ACHN (cell line): ENCODE measurements at regions not wholly inside any gene's neighbourhood (a gene's known extent, or its start where the extent isn't known, plus 50 kb on each side); places are given as distances from the start of the nearest gene placed in this dataset.

Experiments
- DNase-seq: peaks from one replicate; pipeline ENCODE4 v3.0.0-alpha.2; 2015
- in situ Hi-C: cut with HindIII; loops from 2 replicates; pipeline ENCODE4 v1.10.0; 2017; ENCODE audit warnings: low sequenced_read_pairs, low pct_ligation_motif_present, low pct_unique_long_range_greater_than_20kb

- in situ Hi-C loops = no loop called here
- no peak for DNase-seq
These were observed 233.7 kb downstream of the FOXA2 start for GRCh38 chr20:22350624-22351023.

GRCh38 chr20:22348010-22348409 lies 236.4 kb downstream of the FOXA2 start:
- in situ Hi-C loops = loop anchor here (25.0 kb wide), 1 partner anchor 339 kb away; no protein-coding TSS in a partner anchor
- DNase-seq = no peak

DNA sequence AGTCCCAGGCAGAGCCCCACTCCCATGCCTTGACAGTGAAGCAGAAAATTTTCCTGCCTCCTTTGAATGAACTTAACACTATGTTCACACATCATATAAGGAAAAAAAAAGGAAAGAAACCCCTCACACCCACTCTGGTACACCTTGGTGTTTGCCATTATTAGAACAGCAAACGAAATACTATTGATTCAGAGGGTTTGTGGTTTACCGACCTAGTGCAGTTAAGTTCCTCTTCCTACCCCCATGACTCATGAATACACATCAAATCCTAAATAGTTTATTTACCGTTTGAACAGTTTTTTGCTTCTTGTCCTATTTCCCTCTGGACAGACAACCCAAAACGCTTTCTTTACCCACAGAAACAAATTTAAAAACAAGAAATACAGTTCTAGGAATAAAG lies 237.7 kb downstream of the FOXA2 start:
- DNase-seq = no peak
- in situ Hi-C loops = loop anchor here (25.0 kb wide), 1 partner anchor 341 kb away; no protein-coding TSS in a partner anchor

DNA sequence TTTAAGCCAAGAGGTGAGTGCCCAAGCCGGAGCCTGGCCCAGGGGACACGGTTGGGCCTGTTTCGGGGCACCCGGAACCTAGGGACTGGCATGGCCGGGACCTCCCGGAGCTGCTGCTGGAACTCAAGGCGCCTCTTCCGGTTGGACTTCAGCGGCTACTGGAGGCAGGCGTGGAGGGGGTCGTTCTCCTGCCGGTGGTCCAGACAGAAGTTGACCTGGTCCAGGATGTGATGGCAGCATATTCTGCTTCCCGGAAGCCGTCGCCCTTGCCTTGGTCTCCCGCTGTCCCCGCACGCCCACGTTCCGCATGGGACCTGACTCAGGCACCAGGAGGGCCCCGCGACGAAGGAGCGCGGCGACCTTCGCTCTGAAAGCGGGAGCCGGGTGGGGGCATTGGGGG lies 240.8 kb downstream of the FOXA2 start:
- no peak for DNase-seq
- in situ Hi-C loops = loop anchor here (25.0 kb wide), 1 partner anchor 344 kb away; no protein-coding TSS in a partner anchor

DNA sequence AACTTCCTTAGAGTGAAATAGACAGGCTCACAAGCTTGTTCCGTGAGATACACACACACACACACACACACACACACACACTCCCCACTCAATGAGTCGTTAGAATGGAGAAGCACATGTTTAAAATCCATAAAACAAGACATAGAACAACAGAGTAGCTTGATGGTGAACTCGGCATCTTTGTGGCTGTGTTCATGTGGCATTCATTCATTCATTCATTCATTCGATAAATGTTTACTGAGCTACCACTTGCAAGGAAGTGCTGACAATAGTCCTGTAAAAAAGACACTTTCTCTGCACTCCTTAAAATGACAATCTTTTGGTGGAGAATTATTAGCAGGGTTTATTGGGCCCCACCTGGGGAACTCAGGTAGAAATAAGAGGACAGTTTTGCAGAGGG lies 242.0 kb downstream of the FOXA2 start:
- in situ Hi-C loops = loop anchor here (25.0 kb wide), 1 partner anchor 345 kb away; no protein-coding TSS in a partner anchor
- no peak for DNase-seq

DNA sequence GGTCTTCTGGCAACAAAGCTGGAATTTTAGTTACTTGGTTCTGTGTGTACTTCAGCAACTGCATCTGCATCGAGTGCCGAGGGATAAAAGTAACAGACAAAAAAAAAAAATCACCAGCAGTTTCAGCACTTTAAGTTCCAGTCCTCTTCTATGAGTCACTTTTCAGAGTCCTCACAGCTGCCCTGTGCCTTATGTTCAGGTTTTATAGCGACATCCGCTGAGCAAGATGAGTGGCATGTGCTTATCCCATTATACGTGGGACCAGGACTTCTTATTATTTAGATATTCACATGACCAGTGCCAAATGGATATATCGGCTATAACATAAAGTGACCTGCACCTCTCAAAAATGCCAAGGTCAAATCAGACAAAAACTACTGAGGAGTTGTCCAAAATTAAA lies 242.9 kb downstream of the FOXA2 start:
- in situ Hi-C loops = loop anchor here (25.0 kb wide), 1 partner anchor 346 kb away; no protein-coding TSS in a partner anchor
- no peak for DNase-seq

GRCh38 chr20:22339946-22340345 lies 244.4 kb downstream of the FOXA2 start:
- in situ Hi-C loops = loop anchor here (25.0 kb wide), 1 partner anchor 347 kb away; no protein-coding TSS in a partner anchor
- no peak for DNase-seq

GRCh38 chr20:22339091-22339881 lies 245.1 kb downstream of the FOXA2 start:
- in situ Hi-C loops = loop anchor here (25.0 kb wide), 1 partner anchor 348 kb away; no protein-coding TSS in a partner anchor
- DNase-seq = peak; percentile 64

DNA sequence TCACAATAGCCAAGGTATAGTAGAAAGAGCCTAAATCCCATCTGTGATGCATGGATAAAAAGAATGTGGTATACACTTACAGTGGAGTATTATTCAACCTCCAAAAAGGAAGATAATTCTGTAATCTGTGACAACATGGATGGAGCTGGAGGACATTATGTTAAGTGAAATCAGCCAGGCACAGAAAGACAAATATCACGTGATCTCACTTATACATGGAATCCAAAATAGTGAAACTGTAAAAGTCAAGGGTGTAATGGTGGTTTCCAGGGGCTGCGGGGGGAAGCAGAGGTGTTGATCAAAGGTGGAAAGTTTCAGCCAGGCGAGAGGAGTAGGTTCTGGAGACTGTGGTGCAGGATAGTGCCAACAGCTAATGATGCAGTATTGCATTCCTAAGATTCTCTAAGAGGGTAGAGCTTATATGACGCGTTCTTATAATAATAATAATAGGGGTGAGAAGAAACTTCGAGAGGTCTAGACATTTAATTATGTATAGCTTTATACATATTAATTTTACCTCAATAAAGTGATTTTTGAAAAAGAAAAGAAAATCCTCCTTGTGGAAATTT lies 246.1 kb downstream of the FOXA2 start:
- in situ Hi-C loops = loop anchor here (25.0 kb wide), 1 partner anchor 349 kb away; no protein-coding TSS in a partner anchor
- DNase-seq = no peak

DNA sequence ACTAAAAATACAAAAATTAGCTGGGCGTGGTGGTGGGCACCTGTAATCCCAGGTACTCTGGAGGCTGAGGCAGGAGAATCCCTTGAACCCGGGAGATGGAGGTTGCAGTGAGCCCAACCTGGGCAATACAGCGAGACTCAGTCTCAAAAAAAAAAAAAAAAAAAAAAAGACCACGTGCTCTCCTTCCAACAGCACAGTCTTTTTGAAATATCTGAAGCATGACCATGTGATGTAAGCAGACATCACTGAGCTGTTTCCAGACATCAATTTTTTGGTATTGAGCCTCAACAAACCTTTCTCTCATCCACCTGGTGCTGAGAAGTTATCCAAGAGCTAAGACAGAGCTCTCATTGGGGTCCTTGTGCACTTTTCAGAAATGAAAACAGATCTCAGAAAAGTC lies 249.2 kb downstream of the FOXA2 start:
- DNase-seq = no peak

GRCh38 chr20:22333885-22334545 lies 250.4 kb downstream of the FOXA2 start:
- DNase-seq = peak; percentile 55
- in situ Hi-C loops = loop anchor here (25.0 kb wide), 1 partner anchor 353 kb away; no protein-coding TSS in a partner anchor

More for the DNA sequence above, 249.2 kb downstream of the FOXA2 start:
- in situ Hi-C loops = loop anchor here (25.0 kb wide), 1 partner anchor 352 kb away; no protein-coding TSS in a partner anchor

DNA sequence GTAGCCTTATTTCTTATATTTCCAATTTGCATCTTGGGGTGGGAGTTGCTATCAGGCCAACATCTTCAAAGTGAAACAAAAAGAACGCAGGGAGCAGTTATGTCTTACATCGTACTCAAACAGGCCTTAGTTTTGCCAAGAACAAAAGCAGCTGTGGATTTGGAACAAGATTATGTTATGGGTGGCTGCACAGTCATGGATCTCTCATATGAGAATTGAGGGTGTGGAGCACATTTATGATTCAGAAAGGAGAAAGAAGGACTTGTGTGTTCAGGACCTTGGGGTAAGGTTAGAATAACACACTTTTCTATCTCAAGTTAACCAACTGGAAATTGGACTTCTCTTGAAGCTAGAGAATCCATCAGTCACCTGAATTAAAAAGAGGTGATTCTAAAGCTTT lies 259.9 kb downstream of the FOXA2 start:
- in situ Hi-C loops = no loop called here

DNA sequence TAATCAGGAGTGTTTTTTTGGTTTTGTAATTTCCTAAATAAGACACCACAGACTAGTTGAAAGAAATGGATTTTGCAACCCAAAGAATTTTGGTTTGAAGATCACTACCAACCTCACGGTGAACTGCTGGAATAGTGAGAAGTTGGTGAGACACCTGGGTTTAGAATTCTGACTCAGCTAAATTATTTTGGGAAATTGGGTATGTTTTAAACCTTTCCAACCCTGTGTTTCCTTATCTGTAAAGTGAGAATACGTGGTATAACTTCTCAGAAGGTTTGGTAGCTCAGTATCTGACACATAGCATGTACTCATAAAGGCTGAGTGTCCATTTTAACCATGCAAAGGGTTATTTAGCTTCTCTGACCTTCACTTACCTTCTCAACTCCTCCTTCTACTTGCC lies 261.9 kb downstream of the FOXA2 start:
- in situ Hi-C loops = no loop called here
- no peak for DNase-seq

More for the DNA sequence above, 259.9 kb downstream of the FOXA2 start:
- no peak for DNase-seq

- DNase-seq = no peak
- in situ Hi-C loops = no loop called here
These were observed 263.2 kb downstream of the FOXA2 start for GRCh38 chr20:22321191-22321590.

GRCh38 chr20:22320245-22320915 lies 264.0 kb downstream of the FOXA2 start:
- no peak for DNase-seq
- in situ Hi-C loops = no loop called here

DNA sequence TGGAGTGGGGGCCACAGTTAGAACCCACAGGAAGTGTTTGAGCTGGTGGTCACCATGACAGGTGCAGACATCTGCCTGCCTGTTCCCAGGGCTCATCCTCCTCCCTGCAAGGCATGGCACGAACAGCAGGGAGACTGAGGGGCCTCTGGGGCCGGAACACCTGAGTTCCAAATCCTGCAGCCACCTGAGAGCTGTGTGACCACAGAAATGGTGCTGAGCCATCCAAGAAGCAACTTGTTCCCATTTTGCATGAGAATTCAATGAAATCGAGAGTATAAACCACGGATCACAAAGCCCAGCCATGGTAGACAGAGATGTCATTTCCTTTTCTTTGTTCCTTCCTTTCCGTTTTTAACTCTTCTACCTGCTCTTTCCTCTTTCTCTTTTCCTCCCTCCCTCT lies 268.6 kb downstream of the FOXA2 start:
- no peak for DNase-seq
- in situ Hi-C loops = no loop called here

DNA sequence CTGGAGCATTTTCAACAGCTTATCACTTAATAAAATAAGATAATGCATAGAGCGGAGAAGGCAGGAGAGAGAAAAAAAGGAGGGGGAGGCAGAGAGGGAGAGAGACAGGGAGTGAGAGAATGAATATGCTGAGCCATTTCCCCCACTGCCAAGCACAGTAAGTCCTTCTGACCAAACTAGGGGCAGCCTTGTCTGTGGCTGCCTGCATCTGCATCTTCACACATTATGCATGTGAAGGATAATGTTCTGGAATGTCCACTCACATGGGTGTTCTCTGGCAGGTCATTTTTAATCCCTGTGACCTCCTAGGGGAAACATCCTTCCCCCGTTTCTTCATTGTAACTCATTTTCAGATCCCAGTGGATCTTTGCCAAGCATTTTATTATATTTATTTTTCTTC lies 269.3 kb downstream of the FOXA2 start:
- in situ Hi-C loops = no loop called here
- no peak for DNase-seq

DNA sequence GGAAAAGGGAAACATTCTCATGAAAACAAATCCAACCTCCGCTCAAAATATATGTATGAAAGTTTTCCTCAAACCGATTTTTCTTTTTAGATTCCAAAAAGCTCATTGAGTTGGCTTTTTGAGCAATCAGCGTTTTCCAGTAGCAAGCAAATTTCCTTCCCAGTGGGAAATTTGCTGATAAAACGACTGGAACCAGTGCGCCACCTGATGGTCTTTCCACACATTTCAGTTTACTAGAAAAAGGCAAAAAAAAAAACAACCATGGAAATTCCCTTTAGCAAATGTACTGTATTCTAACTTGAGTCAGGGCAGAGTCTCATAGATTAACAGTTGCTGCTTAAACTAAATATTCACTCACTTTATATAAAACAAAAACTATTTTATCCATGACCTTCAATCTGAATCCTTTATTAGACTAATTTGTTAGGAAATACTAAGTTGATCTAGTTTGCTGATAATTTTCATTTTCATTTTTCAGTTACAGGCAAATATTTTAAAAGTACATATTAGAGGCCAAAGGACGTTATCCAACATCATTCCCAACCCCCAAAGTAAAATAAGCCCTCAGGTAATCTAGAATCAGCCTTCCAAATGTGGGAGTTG lies 271.5 kb downstream of the FOXA2 start:
- in situ Hi-C loops = no loop called here

More for the DNA sequence above, 271.5 kb downstream of the FOXA2 start:
- peak; percentile 36 for DNase-seq
